HuH-7.5 (cell line): ENCODE measurements at regions not wholly inside any gene's neighbourhood (a gene's known extent, or its start where the extent isn't known, plus 50 kb on each side); places are given as distances from the start of the nearest gene placed in this dataset.
A peak's percentile ranks its signal among the peaks of the same experiment; 100 is the strongest.

Source experiments
- DNase-seq: peaks from one replicate; pipeline ENCODE4 v3.0.0; 2011; ENCODE audit warnings: low spot score

GRCh38 chr20:23205611-23206041 is 119.5 kb upstream of the CD93 start:
- no peak for DNase-seq

GRCh38 chr20:23205211-23205610 is 119.1 kb upstream of the CD93 start:
- no peak for DNase-seq

GRCh38 chr20:23203951-23204730 is 118.0 kb upstream of the CD93 start:
- no peak for DNase-seq

- no peak for DNase-seq
Observed at GRCh38 chr20:23203310-23203709, 117.2 kb upstream of the CD93 start.

GRCh38 chr20:23201658-23202057 is 115.5 kb upstream of the CD93 start:
- DNase-seq = no peak

GRCh38 chr20:23200914-23201313 is 114.8 kb upstream of the CD93 start:
- peak; percentile 48 for DNase-seq

GRCh38 chr20:23200413-23200812 is 114.3 kb upstream of the CD93 start:
- DNase-seq = no peak

GRCh38 chr20:23199356-23199755 is 113.2 kb upstream of the CD93 start:
- DNase-seq = no peak

- DNase-seq = no peak
Observed at GRCh38 chr20:23198815-23199214, 112.7 kb upstream of the CD93 start.

- DNase-seq = no peak
Observed at GRCh38 chr20:23197836-23198235, 111.7 kb upstream of the CD93 start.

GRCh38 chr20:23195636-23196035 is 109.5 kb upstream of the CD93 start:
- no peak for DNase-seq

GRCh38 chr20:23193801-23194384 is 107.8 kb upstream of the CD93 start:
- no peak for DNase-seq

GRCh38 chr20:23192469-23192868 is 106.3 kb upstream of the CD93 start:
- DNase-seq = no peak

GRCh38 chr20:23190557-23190956 is 104.4 kb upstream of the CD93 start:
- no peak for DNase-seq

- DNase-seq = no peak
Observed at GRCh38 chr20:23189854-23190253, 103.7 kb upstream of the CD93 start.

- DNase-seq = no peak
Observed at GRCh38 chr20:23189341-23189740, 103.2 kb upstream of the CD93 start.

- no peak for DNase-seq
Observed at GRCh38 chr20:23188377-23189169, 102.4 kb upstream of the CD93 start.

- no peak for DNase-seq
Observed at GRCh38 chr20:23187751-23188150, 101.6 kb upstream of the CD93 start.

GRCh38 chr20:23186808-23187207 is 100.7 kb upstream of the CD93 start:
- no peak for DNase-seq

GRCh38 chr20:23180451-23180921 is 94.4 kb upstream of the CD93 start:
- no peak for DNase-seq

GRCh38 chr20:23179766-23180403 is 93.8 kb upstream of the CD93 start:
- no peak for DNase-seq

- no peak for DNase-seq
Observed at GRCh38 chr20:23178806-23179205, 92.7 kb upstream of the CD93 start.
